Activated naive CD4-positive, alpha-beta T cell treated with anti-CD3 and anti-CD28 coated beads for 36 hours (primary cell): ENCODE measurements at regions not wholly inside any gene's neighbourhood (a gene's known extent, or its start where the extent isn't known, plus 50 kb on each side); places are given as distances from the start of the nearest gene placed in this dataset.
"Not testable (repeated sequence)": the region's sequence is repeated elsewhere in the genome, so short reads cannot be mapped to it uniquely, and the experiment has no call there.

Source experiments
- CTCF ChIA-PET: fragments of 350-600 bp; sonication (Branson Sonifier 250); formaldehyde crosslinking; loops from one replicate; lab custom pipeline; 2021; ENCODE audit warnings: antibody characterized with exemption; lab: Charles Lee
- DNase-seq: peaks from one replicate; pipeline ENCODE4 v3.0.0-alpha.2; 2020
- H3K27ac Mint-ChIP-seq: one replicate; pipeline ENCODE4 v1.8.0; 2021; ENCODE audit warnings: mild to moderate bottlenecking, mixed read lengths
- H3K27me3 Mint-ChIP-seq: one replicate; pipeline ENCODE4 v1.8.0; 2021; ENCODE audit warnings: low read depth, mixed read lengths
- H3K36me3 Mint-ChIP-seq: one replicate; pipeline ENCODE4 v1.8.0; 2021; ENCODE audit warnings: low read depth, mixed read lengths
- H3K4me1 Mint-ChIP-seq: one replicate; pipeline ENCODE4 v1.8.0; 2021; ENCODE audit warnings: low read depth, mixed read lengths
- H3K4me3 Mint-ChIP-seq: one replicate; pipeline ENCODE4 v1.8.0; 2021; ENCODE audit warnings: mild to moderate bottlenecking, moderate library complexity, mixed read lengths
- H3K9me3 Mint-ChIP-seq: one replicate; pipeline ENCODE4 v1.8.0; 2021; ENCODE audit warnings: mixed read lengths
- intact Hi-C: fragments of 100-400 bp; cut with micrococcal nuclease; formaldehyde crosslinking; loops from one replicate; pipeline ENCODE4 v1.15.1; 2023

- Mint-ChIP-seq H3K4me1 (no peaks in the 10 kb centered on the region), H3K36me3 (no peaks in the 10 kb centered on the region), H3K27me3 (peaks cover 13% of the 10 kb centered on the region), H3K4me3 (no peak overlapping the region), H3K9me3 (no peaks in the 10 kb centered on the region), H3K27ac (no peak overlapping the region)
- DNase-seq, result no peak
- CTCF ChIA-PET, result no interaction called here
- intact Hi-C loops, result no loop called here
These were observed 76.5 kb downstream of the SLC2A10 start for GRCh38 chr20:46785958-46786357.

- no peaks in the 10 kb centered on the region for H3K36me3 Mint-ChIP-seq
- intact Hi-C loops, result no loop called here
- no peak overlapping the region for H3K27ac Mint-ChIP-seq
- no peak for DNase-seq
- CTCF ChIA-PET, result no interaction called here
- H3K4me3 Mint-ChIP-seq, result no peak overlapping the region
- H3K4me1 Mint-ChIP-seq, result no peaks in the 10 kb centered on the region
- peaks cover 13% of the 10 kb centered on the region for H3K27me3 Mint-ChIP-seq
- H3K9me3 Mint-ChIP-seq, result no peaks in the 10 kb centered on the region
These were observed 77.1 kb downstream of the SLC2A10 start for GRCh38 chr20:46786566-46786965.

- Mint-ChIP-seq H3K27me3 (peaks cover 13% of the 10 kb centered on the region), H3K9me3 (no peaks in the 10 kb centered on the region), H3K27ac (no peak overlapping the region), H3K4me3 (no peak overlapping the region), H3K36me3 (no peaks in the 10 kb centered on the region), H3K4me1 (no peaks in the 10 kb centered on the region)
- CTCF ChIA-PET, result interaction anchor here (0.6 kb wide), 1 partner anchor 34 kb away, joined by 4 read pairs; no protein-coding TSS in a partner anchor
- intact Hi-C loops, result no loop called here
- DNase-seq, result no peak
These were observed 78.7 kb downstream of the SLC2A10 start for GRCh38 chr20:46787991-46788762.

- H3K4me1 Mint-ChIP-seq, CTCF ChIA-PET, H3K27ac Mint-ChIP-seq, H3K36me3 Mint-ChIP-seq, DNase-seq, H3K4me3 Mint-ChIP-seq, H3K9me3 Mint-ChIP-seq, intact Hi-C loops: not testable (repeated sequence)
- peaks cover 13% of the 10 kb centered on the region for H3K27me3 Mint-ChIP-seq
These were observed 79.3 kb downstream of the SLC2A10 start for GRCh38 chr20:46788763-46789091.

GRCh38 chr20:46789339-46790028 is 80.0 kb downstream of the SLC2A10 start:
- no peak for DNase-seq
- H3K27ac Mint-ChIP-seq, result no peak overlapping the region
- no peak overlapping the region for H3K4me3 Mint-ChIP-seq
- intact Hi-C loops, result no loop called here
- no peaks in the 10 kb centered on the region for H3K4me1 Mint-ChIP-seq
- CTCF ChIA-PET, result no interaction called here
- peaks cover 13% of the 10 kb centered on the region for H3K27me3 Mint-ChIP-seq
- no peaks in the 10 kb centered on the region for H3K9me3 Mint-ChIP-seq
- no peaks in the 10 kb centered on the region for H3K36me3 Mint-ChIP-seq

- CTCF ChIA-PET, result no interaction called here
- DNase-seq, result no peak
- H3K9me3 Mint-ChIP-seq, result no peaks in the 10 kb centered on the region
- H3K27ac Mint-ChIP-seq, result no peak overlapping the region
- H3K4me1 Mint-ChIP-seq, result no peaks in the 10 kb centered on the region
- intact Hi-C loops, result no loop called here
- H3K36me3 Mint-ChIP-seq, result no peaks in the 10 kb centered on the region
- H3K27me3 Mint-ChIP-seq, result peaks cover 5% of the 10 kb centered on the region
- H3K4me3 Mint-ChIP-seq, result no peak overlapping the region
These were observed 82.4 kb downstream of the SLC2A10 start for GRCh38 chr20:46791722-46792416.

- DNase-seq, result no peak
- H3K36me3 Mint-ChIP-seq, result no peaks in the 10 kb centered on the region
- H3K9me3 Mint-ChIP-seq, result no peaks in the 10 kb centered on the region
- intact Hi-C loops, result no loop called here
- H3K27me3 Mint-ChIP-seq, result peaks cover 2% of the 10 kb centered on the region
- H3K4me1 Mint-ChIP-seq, result no peaks in the 10 kb centered on the region
- CTCF ChIA-PET, result no interaction called here
- no peak overlapping the region for H3K27ac Mint-ChIP-seq
- no peak overlapping the region for H3K4me3 Mint-ChIP-seq
These were observed 87.8 kb downstream of the SLC2A10 start for GRCh38 chr20:46797206-46797605.

- DNase-seq, result no peak
- no peaks in the 10 kb centered on the region for H3K9me3 Mint-ChIP-seq
- H3K27ac Mint-ChIP-seq, result no peak overlapping the region
- intact Hi-C loops, result no loop called here
- CTCF ChIA-PET, result no interaction called here
- no peak overlapping the region for H3K4me3 Mint-ChIP-seq
- no peaks in the 10 kb centered on the region for H3K4me1 Mint-ChIP-seq
- H3K27me3 Mint-ChIP-seq, result peaks cover 2% of the 10 kb centered on the region
- no peaks in the 10 kb centered on the region for H3K36me3 Mint-ChIP-seq
These were observed 89.0 kb downstream of the SLC2A10 start for GRCh38 chr20:46798430-46798829.

- intact Hi-C loops, result no loop called here
- Mint-ChIP-seq H3K4me1 (no peaks in the 10 kb centered on the region), H3K36me3 (no peaks in the 10 kb centered on the region), H3K27me3 (peaks cover 6% of the 10 kb centered on the region), H3K4me3 (no peak overlapping the region), H3K27ac (no peak overlapping the region), H3K9me3 (no peaks in the 10 kb centered on the region)
- CTCF ChIA-PET, result interaction anchor here (0.6 kb wide), 1 partner anchor 41 kb away, joined by 4 read pairs; no protein-coding TSS in a partner anchor
- DNase-seq, result no peak
These were observed 90.4 kb downstream of the SLC2A10 start for GRCh38 chr20:46799781-46800408.

- H3K9me3 Mint-ChIP-seq, result no peaks in the 10 kb centered on the region
- no peak overlapping the region for H3K27ac Mint-ChIP-seq
- H3K27me3 Mint-ChIP-seq, result peaks cover 7% of the 10 kb centered on the region
- no peaks in the 10 kb centered on the region for H3K36me3 Mint-ChIP-seq
- intact Hi-C loops, result no loop called here
- CTCF ChIA-PET, result no interaction called here
- no peak overlapping the region for H3K4me3 Mint-ChIP-seq
- no peaks in the 10 kb centered on the region for H3K4me1 Mint-ChIP-seq
- DNase-seq, result no peak
These were observed 91.0 kb downstream of the SLC2A10 start for GRCh38 chr20:46800409-46800804.

GRCh38 chr20:46801003-46801702 is 91.7 kb downstream of the SLC2A10 start:
- Mint-ChIP-seq H3K4me3 (no peak overlapping the region), H3K9me3 (no peaks in the 10 kb centered on the region), H3K27ac (no peak overlapping the region), H3K36me3 (no peaks in the 10 kb centered on the region), H3K27me3 (peaks cover 7% of the 10 kb centered on the region), H3K4me1 (no peaks in the 10 kb centered on the region)
- CTCF ChIA-PET, result no interaction called here
- no peak for DNase-seq
- intact Hi-C loops, result no loop called here

GRCh38 chr20:46802722-46803121 is 91.9 kb upstream of the EYA2 start:
- intact Hi-C loops, result no loop called here
- H3K27me3 Mint-ChIP-seq, result peaks cover 7% of the 10 kb centered on the region
- H3K9me3 Mint-ChIP-seq, result no peaks in the 10 kb centered on the region
- CTCF ChIA-PET, result no interaction called here
- no peaks in the 10 kb centered on the region for H3K36me3 Mint-ChIP-seq
- H3K27ac Mint-ChIP-seq, result no peak overlapping the region
- H3K4me3 Mint-ChIP-seq, result no peak overlapping the region
- H3K4me1 Mint-ChIP-seq, result no peaks in the 10 kb centered on the region
- DNase-seq, result no peak
